NCI-H526 treated with DMSO at 0.1 percent for 48 hours (cell line): ENCODE measurements at regions not wholly inside any gene's neighbourhood (a gene's known extent, or its start where the extent isn't known, plus 50 kb on each side); places are given as distances from the start of the nearest gene placed in this dataset.

Experiments used
- DNase-seq: peaks from one replicate; lab custom pipeline; 2025; lab: John Stamatoyannopoulos, UW

GRCh38 chr21:39054066-39054465 is 129.2 kb downstream of the PSMG1 start:
- no peak for DNase-seq

GRCh38 chr21:39053126-39053525 is 130.1 kb downstream of the PSMG1 start:
- no peak for DNase-seq

- no peak for DNase-seq
Measured at GRCh38 chr21:39052718-39053117, 130.5 kb downstream of the PSMG1 start.

GRCh38 chr21:39051588-39051949 is 131.7 kb downstream of the PSMG1 start:
- no peak for DNase-seq

GRCh38 chr21:39050841-39051587 is 132.2 kb downstream of the PSMG1 start:
- no peak for DNase-seq

GRCh38 chr21:39048574-39048973 is 134.7 kb downstream of the PSMG1 start:
- DNase-seq, result no peak

GRCh38 chr21:39048064-39048463 is 135.2 kb downstream of the PSMG1 start:
- DNase-seq, result no peak

- no peak for DNase-seq
Measured at GRCh38 chr21:39047046-39047445, 136.2 kb downstream of the PSMG1 start.

- DNase-seq, result no peak
Measured at GRCh38 chr21:39046236-39046916, 136.9 kb downstream of the PSMG1 start.

GRCh38 chr21:39041816-39042215 is 141.4 kb downstream of the PSMG1 start:
- no peak for DNase-seq

GRCh38 chr21:39040494-39041110 is 142.6 kb downstream of the PSMG1 start:
- no peak for DNase-seq

- no peak for DNase-seq
Measured at GRCh38 chr21:39037807-39038405, 145.3 kb downstream of the PSMG1 start.

- DNase-seq, result no peak
Measured at GRCh38 chr21:39036581-39036980, 146.7 kb downstream of the PSMG1 start.

- DNase-seq, result no peak
Measured at GRCh38 chr21:39034590-39035536, 148.4 kb downstream of the PSMG1 start.

GRCh38 chr21:39033878-39034589 is 149.2 kb downstream of the PSMG1 start:
- no peak for DNase-seq

- no peak for DNase-seq
Measured at GRCh38 chr21:39029900-39030884, 153.1 kb downstream of the PSMG1 start.

GRCh38 chr21:39029086-39029755 is 154.0 kb downstream of the PSMG1 start:
- DNase-seq, result no peak

GRCh38 chr21:39025198-39025597 is 158.1 kb downstream of the PSMG1 start:
- DNase-seq, result no peak

- DNase-seq, result no peak
Measured at GRCh38 chr21:39024538-39024937, 158.7 kb downstream of the PSMG1 start.
